ENCODE measurements at regions not wholly inside any gene's neighbourhood (a gene's known extent, or its start where the extent isn't known, plus 50 kb on each side); places are given as distances from the start of the nearest gene placed in this dataset.

DNA sequence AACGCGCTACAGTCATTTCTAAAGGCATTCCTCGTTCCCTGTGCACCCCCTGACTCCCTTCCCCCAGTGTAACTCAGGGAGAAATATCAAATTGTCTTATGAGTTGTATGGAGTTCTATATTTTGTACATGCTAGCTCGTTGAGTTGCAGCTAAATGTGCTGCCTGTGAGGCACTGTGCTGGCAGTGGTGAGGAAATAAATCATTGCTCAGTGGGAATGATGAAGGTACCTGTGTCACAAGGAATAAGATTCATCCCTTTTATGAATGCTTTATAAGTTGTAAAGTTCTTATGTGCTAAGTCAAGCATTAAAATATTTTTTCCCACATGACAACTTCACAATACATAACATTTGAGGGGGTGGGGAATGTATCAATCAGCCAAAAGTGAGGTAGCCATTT is 939.6 kb upstream of the CRIM1 start:
- DNase-seq (ENCODE audit: low spot score) = no peak
- Histone ChIP-seq H3K9ac (ENCODE audit: low read depth in 1 of 2, low read length in 2 of 2) (no peak overlapping the region), H3K4me3 (ENCODE audit: low read depth in 1 of 3, low read length in 3 of 3) (no peak overlapping the region), H3K4me1 (ENCODE audit: control insufficient read depth in 4 of 4, insufficient read depth in 4 of 4, low read length in 3 of 4) (no peaks in the 10 kb centered on the region), H3K27me3 (ENCODE audit: control insufficient read depth in 4 of 4, insufficient read depth in 4 of 4, low read length in 3 of 4) (no peaks in the 10 kb centered on the region), H3K9me3 (ENCODE audit: control insufficient read depth in 4 of 4, low read length in 3 of 4) (no peaks in the 10 kb centered on the region), H3K27ac (ENCODE audit: low read depth in 1 of 2, low read length in 2 of 2) (no peak overlapping the region), H3K36me3 (ENCODE audit: control insufficient read depth in 4 of 4, insufficient read depth in 3 of 4, low read depth in 1 of 4, low read length in 3 of 4) (no peaks in the 10 kb centered on the region)
- WGBS = 67% methylated on average over 4 of the region's 4 CpGs
- TF ChIP-seq YY1 (IDR thresholded peaks at IDR 0.05) (no peak), FOXA1 (IDR thresholded peaks at IDR 0.05) (no peak), RAD21 (IDR thresholded peaks at IDR 0.05) (no peak), TAF1 (conservative IDR thresholded peaks at IDR 0.05) (no peak), GABPA (IDR thresholded peaks at IDR 0.05 in 1 of 2, conservative IDR thresholded peaks at IDR 0.05 in 1 of 2) (no peak), FOXA2 (IDR thresholded peaks at IDR 0.05) (no peak), RXRA (IDR thresholded peaks at IDR 0.05) (no peak), ATF3 (IDR thresholded peaks at IDR 0.05) (no peak), SP1 (IDR thresholded peaks at IDR 0.05) (no peak), EGR1 (IDR thresholded peaks at IDR 0.05; ENCODE audit: low read depth in 2 of 2) (no peak)

- TF ChIP-seq, protein P1, sequence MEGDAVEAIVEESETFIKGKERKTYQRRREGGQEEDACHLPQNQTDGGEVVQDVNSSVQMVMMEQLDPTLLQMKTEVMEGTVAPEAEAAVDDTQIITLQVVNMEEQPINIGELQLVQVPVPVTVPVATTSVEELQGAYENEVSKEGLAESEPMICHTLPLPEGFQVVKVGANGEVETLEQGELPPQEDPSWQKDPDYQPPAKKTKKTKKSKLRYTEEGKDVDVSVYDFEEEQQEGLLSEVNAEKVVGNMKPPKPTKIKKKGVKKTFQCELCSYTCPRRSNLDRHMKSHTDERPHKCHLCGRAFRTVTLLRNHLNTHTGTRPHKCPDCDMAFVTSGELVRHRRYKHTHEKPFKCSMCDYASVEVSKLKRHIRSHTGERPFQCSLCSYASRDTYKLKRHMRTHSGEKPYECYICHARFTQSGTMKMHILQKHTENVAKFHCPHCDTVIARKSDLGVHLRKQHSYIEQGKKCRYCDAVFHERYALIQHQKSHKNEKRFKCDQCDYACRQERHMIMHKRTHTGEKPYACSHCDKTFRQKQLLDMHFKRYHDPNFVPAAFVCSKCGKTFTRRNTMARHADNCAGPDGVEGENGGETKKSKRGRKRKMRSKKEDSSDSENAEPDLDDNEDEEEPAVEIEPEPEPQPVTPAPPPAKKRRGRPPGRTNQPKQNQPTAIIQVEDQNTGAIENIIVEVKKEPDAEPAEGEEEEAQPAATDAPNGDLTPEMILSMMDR (IDR thresholded peaks at IDR 0.05; ENCODE audit: low read depth, low read length, missing input control) = peak; percentile 23
- no peak for TF ChIP-seq GABPA (IDR thresholded peaks at IDR 0.05 in 1 of 2, conservative IDR thresholded peaks at IDR 0.05 in 1 of 2)
- H3K4me3 ChIP-seq (ENCODE audit: low read depth in 1 of 3, low read length in 3 of 3) = no peak overlapping the region
- WGBS = 45% methylated on average over 1 of the region's 1 CpG
These were observed 940.3 kb upstream of the CRIM1 start for GRCh38 chr2:35415282-35415681.

DNA sequence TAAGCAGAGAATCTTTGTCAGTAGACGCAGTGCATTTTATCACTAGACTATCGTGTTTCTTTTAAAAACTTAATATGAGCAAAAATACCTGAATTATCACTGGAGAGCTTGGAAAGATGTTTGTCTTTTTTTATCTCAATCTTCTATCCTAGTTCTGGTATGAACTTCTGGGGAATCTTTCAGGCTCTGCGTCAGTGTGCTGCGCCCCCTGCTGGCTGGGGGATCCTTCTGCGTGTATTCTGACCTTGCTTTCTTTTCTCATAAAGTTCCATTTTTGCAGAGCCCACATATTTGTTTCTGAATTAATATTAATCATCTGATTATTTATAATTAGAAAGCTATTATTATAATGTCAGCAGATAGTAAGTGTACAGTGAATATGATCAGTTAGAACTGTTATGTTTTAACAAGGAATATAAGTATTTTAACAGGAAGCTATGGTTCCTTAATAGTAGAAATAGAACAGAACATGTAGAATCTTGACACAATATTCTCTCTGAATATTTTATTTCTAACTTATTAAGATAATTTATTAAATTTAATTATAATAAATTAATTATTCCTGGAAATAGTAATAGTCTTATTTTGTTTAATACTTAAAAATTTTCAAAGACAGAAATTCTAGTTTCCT is 945.0 kb upstream of the CRIM1 start:
- Histone ChIP-seq H3K27me3 (ENCODE audit: control insufficient read depth in 4 of 4, insufficient read depth in 4 of 4, low read length in 3 of 4) (peaks cover 0 to 2% (median 0%) of the 10 kb centered on the region in 4 donors), H3K9me3 (ENCODE audit: control insufficient read depth in 4 of 4, low read length in 3 of 4) (no peaks in the 10 kb centered on the region), H3K27ac (ENCODE audit: low read depth in 1 of 2, low read length in 2 of 2) (no peak overlapping the region), H3K36me3 (ENCODE audit: control insufficient read depth in 4 of 4, insufficient read depth in 3 of 4, low read depth in 1 of 4, low read length in 3 of 4) (no peaks in the 10 kb centered on the region), H3K4me3 (ENCODE audit: low read depth in 1 of 3, low read length in 3 of 3) (no peak overlapping the region), H3K9ac (ENCODE audit: low read depth in 1 of 2, low read length in 2 of 2) (no peak overlapping the region), H3K4me1 (ENCODE audit: control insufficient read depth in 4 of 4, insufficient read depth in 4 of 4, low read length in 3 of 4) (no peaks in the 10 kb centered on the region)
- DNase-seq (ENCODE audit: low spot score) = peak; percentile 59
- 25% methylated on average over 5 of the region's 5 CpGs for WGBS
- TF ChIP-seq, protein P1 (IDR thresholded peaks at IDR 0.05; ENCODE audit: low read depth, low read length, missing input control) = peak; percentile 88
- TF ChIP-seq, protein P2, sequence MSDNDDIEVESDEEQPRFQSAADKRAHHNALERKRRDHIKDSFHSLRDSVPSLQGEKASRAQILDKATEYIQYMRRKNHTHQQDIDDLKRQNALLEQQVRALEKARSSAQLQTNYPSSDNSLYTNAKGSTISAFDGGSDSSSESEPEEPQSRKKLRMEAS (IDR thresholded peaks at IDR 0.05) = no peak
- TF ChIP-seq FOXA2 (IDR thresholded peaks at IDR 0.05) (no peak), REST (IDR thresholded peaks at IDR 0.05) (no peak), NR2F2 (IDR thresholded peaks at IDR 0.05) (no peak), ZBTB33 (IDR thresholded peaks at IDR 0.05) (no peak), HNF4G (IDR thresholded peaks at IDR 0.05) (no peak), GABPA (IDR thresholded peaks at IDR 0.05 in 1 of 2, conservative IDR thresholded peaks at IDR 0.05 in 1 of 2) (no peak), EGR1 (IDR thresholded peaks at IDR 0.05; ENCODE audit: low read depth in 2 of 2) (no peak), RXRA (IDR thresholded peaks at IDR 0.05) (no peak), RAD21 (IDR thresholded peaks at IDR 0.05) (peak; percentile 76 to 81), JUND (IDR thresholded peaks at IDR 0.05) (no peak), FOXA1 (IDR thresholded peaks at IDR 0.05) (no peak), YY1 (IDR thresholded peaks at IDR 0.05) (no peak)

More at GRCh38 chr2:35415282-35415681, 940.3 kb upstream of the CRIM1 start:
- Histone ChIP-seq H3K27me3 (ENCODE audit: control insufficient read depth in 4 of 4, insufficient read depth in 4 of 4, low read length in 3 of 4) (no peaks in the 10 kb centered on the region), H3K27ac (ENCODE audit: low read depth in 1 of 2, low read length in 2 of 2) (no peak overlapping the region), H3K4me1 (ENCODE audit: control insufficient read depth in 4 of 4, insufficient read depth in 4 of 4, low read length in 3 of 4) (no peaks in the 10 kb centered on the region), H3K36me3 (ENCODE audit: control insufficient read depth in 4 of 4, insufficient read depth in 3 of 4, low read depth in 1 of 4, low read length in 3 of 4) (no peaks in the 10 kb centered on the region), H3K9me3 (ENCODE audit: control insufficient read depth in 4 of 4, low read length in 3 of 4) (no peaks in the 10 kb centered on the region), H3K9ac (ENCODE audit: low read depth in 1 of 2, low read length in 2 of 2) (no peak overlapping the region)
- DNase-seq (ENCODE audit: low spot score) = no peak
